ENCODE measurements at regions not wholly inside any gene's neighbourhood (a gene's known extent, or its start where the extent isn't known, plus 50 kb on each side); places are given as distances from the start of the nearest gene placed in this dataset.
"Not testable (repeated sequence)": the region's sequence is repeated elsewhere in the genome, so short reads cannot be mapped to it uniquely, and the experiment has no call there.

DNA sequence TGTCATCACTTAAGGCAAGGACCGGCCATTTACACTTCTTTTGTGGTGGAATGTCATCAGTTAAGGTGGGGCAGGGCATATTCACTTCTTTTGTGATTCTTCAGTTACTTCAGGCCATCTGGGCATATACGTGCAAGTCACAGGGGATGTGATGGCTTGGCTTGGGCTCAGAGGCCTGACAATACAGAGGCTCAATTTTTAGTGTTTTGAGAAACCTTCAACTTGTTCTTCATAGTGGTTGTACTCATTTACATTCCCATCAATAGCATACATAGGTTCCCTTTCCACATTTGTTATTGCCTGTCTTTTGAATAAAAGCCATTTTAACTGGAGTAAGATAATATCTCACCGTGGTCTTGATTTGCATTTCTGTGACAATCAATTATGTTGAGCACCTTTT is 366.8 kb upstream of the KIF2B start:
- DNase-seq; H3K27ac Mint-ChIP-seq; H3K4me3 Mint-ChIP-seq; H3K4me1 Mint-ChIP-seq; H3K27me3 Mint-ChIP-seq (ENCODE audit: low read depth in 3 of 3); H3K36me3 Mint-ChIP-seq: not testable (repeated sequence)
- H3K9me3 Mint-ChIP-seq = peaks cover 9 to 50% (median 33%) of the 10 kb centered on the region in 6 donors

- Mint-ChIP-seq H3K4me1 (no peaks in the 10 kb centered on the region), H3K27me3 (ENCODE audit: low read depth in 3 of 3) (peaks cover 0 to 4% (median 2%) of the 10 kb centered on the region in 3 donors), H3K9me3 (peaks cover 9 to 36% (median 20%) of the 10 kb centered on the region in 6 donors), H3K27ac (no peak overlapping the region), H3K36me3 (peaks cover 0 to 5% (median 0%) of the 10 kb centered on the region in 3 donors), H3K4me3 (no peak overlapping the region)
- no peak for DNase-seq
Observed at GRCh38 chr17:53454337-53454736, 368.4 kb upstream of the KIF2B start.

DNA sequence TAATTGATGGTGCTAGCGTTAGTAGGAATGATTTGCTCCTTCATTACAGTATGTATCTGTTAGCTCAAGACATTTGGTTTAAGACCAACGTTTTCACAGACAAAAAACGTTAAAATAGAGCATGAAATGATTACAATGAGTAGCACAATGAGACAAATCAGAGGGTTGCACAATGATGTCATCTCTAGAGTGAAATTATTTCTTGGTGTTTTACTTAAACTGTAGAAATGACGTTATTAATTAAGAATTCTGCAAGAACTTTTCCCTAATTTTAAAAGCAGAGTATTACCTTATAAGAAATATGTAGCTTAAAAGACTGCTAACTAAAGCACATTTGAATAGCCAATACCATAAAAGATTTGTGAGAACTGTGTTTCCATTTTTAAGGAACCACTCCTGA is 373.4 kb upstream of the KIF2B start:
- Mint-ChIP-seq H3K27ac (no peak overlapping the region), H3K4me1 (no peaks in the 10 kb centered on the region), H3K36me3 (no peaks in the 10 kb centered on the region), H3K9me3 (peaks cover 3 to 25% (median 11%) of the 10 kb centered on the region in 6 donors), H3K4me3 (no peak overlapping the region), H3K27me3 (ENCODE audit: low read depth in 3 of 3) (peaks cover 0 to 2% (median 0%) of the 10 kb centered on the region in 3 donors)
- DNase-seq = no peak

GRCh38 chr17:53428913-53429312 is 393.8 kb upstream of the KIF2B start:
- Mint-ChIP-seq H3K4me1 (no peaks in the 10 kb centered on the region), H3K36me3 (no peaks in the 10 kb centered on the region), H3K27ac (no peak overlapping the region)

DNA sequence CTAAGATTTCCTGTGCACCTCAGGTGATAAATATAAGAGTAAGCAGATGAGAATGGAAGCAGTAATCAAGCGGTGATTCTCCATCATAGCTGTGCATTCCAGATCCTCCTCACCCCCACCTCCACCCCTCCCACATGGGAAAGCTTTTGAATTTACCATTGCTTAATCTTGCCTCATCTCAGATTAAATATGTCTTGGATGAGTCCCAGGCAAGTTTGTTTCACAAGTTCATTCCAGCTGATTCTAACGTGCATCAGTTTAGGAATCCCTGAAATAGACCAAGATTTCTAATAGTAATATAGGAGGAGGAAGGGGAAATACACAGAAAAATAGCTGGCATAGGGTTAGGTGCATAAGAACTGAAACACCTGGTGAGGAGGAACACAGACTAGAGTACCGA is 396.2 kb upstream of the KIF2B start:
- no peak overlapping the region for H3K27ac Mint-ChIP-seq
- no peak for DNase-seq
- H3K27me3 Mint-ChIP-seq (ENCODE audit: low read depth in 3 of 3) = peaks cover 0 to 1% (median 1%) of the 10 kb centered on the region in 3 donors
- no peaks in the 10 kb centered on the region for H3K36me3 Mint-ChIP-seq
- H3K4me1 Mint-ChIP-seq = no peaks in the 10 kb centered on the region
- peaks cover 12 to 40% (median 23%) of the 10 kb centered on the region in 6 donors for H3K9me3 Mint-ChIP-seq
- H3K4me3 Mint-ChIP-seq = no peak overlapping the region

More at GRCh38 chr17:53428913-53429312, 393.8 kb upstream of the KIF2B start:
- Mint-ChIP-seq H3K9me3 (peaks cover 12 to 30% (median 23%) of the 10 kb centered on the region in 6 donors), H3K27me3 (ENCODE audit: low read depth in 3 of 3) (peaks cover 0 to 1% (median 0%) of the 10 kb centered on the region in 3 donors), H3K4me3 (no peak overlapping the region)
- DNase-seq = no peak

- no peak overlapping the region for H3K4me3 Mint-ChIP-seq
- H3K27ac Mint-ChIP-seq = no peak overlapping the region
- H3K4me1 Mint-ChIP-seq = no peaks in the 10 kb centered on the region
- peaks cover 2 to 36% (median 17%) of the 10 kb centered on the region in 6 donors for H3K9me3 Mint-ChIP-seq
- H3K27me3 Mint-ChIP-seq (ENCODE audit: low read depth in 3 of 3) = peaks cover 0 to 3% (median 1%) of the 10 kb centered on the region in 3 donors
- no peak for DNase-seq
- no peaks in the 10 kb centered on the region for H3K36me3 Mint-ChIP-seq
Observed at GRCh38 chr17:53420035-53420641, 402.6 kb upstream of the KIF2B start.

GRCh38 chr17:53409588-53409987 is 413.1 kb upstream of the KIF2B start:
- Mint-ChIP-seq H3K4me1 (no peaks in the 10 kb centered on the region), H3K4me3 (no peak overlapping the region), H3K36me3 (peaks cover 0 to 3% (median 0%) of the 10 kb centered on the region in 3 donors), H3K9me3 (peaks cover 13 to 39% (median 23%) of the 10 kb centered on the region in 6 donors), H3K27me3 (ENCODE audit: low read depth in 3 of 3) (peaks cover 0 to 1% (median 0%) of the 10 kb centered on the region in 3 donors), H3K27ac (no peak overlapping the region)
- no peak for DNase-seq

DNA sequence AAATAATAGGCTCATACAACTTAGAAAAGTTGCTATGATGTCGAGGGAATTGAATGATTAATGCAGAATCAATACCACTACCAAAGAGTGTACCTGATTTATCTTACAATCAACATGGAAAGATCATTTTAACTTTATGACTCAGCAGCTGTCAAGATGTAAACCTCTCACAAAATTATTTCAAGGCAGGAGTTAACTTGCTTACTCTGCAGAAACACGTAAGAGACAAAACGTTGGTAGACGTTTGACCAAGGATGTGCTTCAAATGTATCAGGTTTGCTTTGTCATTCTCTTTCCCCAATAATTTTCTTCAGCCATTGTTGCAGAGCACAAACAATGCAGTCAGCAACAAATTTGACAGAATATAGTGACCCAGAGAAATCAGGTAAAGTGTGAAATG is 415.8 kb upstream of the KIF2B start:
- Mint-ChIP-seq H3K4me1 (no peaks in the 10 kb centered on the region), H3K9me3 (peaks cover 16 to 36% (median 25%) of the 10 kb centered on the region in 6 donors), H3K27ac (no peak overlapping the region), H3K4me3 (no peak overlapping the region), H3K27me3 (ENCODE audit: low read depth in 3 of 3) (peaks cover 0 to 1% (median 0%) of the 10 kb centered on the region in 3 donors), H3K36me3 (peaks cover 0 to 2% (median 0%) of the 10 kb centered on the region in 3 donors)
- DNase-seq = no peak

DNA sequence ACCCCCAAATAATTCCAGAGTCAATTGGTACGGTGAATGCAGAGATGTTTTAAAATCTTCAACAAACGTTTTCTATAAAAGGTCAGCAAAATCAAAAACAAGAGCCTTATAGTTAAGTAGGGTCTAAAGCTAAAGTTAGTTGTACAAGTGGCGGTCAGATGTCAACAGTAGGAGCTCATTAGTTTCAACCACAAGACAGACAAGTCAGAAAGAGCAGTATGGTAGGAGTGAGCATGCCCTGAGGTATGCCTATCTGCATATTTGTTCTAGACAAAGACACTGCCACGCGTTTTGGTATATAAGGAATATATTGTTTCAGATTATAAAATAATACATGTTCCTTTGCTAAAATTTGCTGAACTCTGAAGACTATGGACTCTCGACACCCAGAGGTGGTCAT is 431.5 kb upstream of the KIF2B start:
- Mint-ChIP-seq H3K36me3 (no peaks in the 10 kb centered on the region), H3K9me3 (peaks cover 3 to 48% (median 14%) of the 10 kb centered on the region in 6 donors), H3K4me1 (no peaks in the 10 kb centered on the region), H3K4me3 (no peak overlapping the region), H3K27ac (no peak overlapping the region), H3K27me3 (ENCODE audit: low read depth in 3 of 3) (peaks cover 0 to 5% (median 0%) of the 10 kb centered on the region in 3 donors)
- no peak for DNase-seq

GRCh38 chr17:53390575-53390974 is 432.2 kb upstream of the KIF2B start:
- H3K27ac Mint-ChIP-seq = no peak overlapping the region
- H3K4me1 Mint-ChIP-seq = no peaks in the 10 kb centered on the region
- H3K4me3 Mint-ChIP-seq = no peak overlapping the region
- peaks cover 0 to 5% (median 0%) of the 10 kb centered on the region in 3 donors for H3K27me3 Mint-ChIP-seq (ENCODE audit: low read depth in 3 of 3)
- peaks cover 3 to 44% (median 14%) of the 10 kb centered on the region in 6 donors for H3K9me3 Mint-ChIP-seq
- no peaks in the 10 kb centered on the region for H3K36me3 Mint-ChIP-seq
- no peak for DNase-seq

DNA sequence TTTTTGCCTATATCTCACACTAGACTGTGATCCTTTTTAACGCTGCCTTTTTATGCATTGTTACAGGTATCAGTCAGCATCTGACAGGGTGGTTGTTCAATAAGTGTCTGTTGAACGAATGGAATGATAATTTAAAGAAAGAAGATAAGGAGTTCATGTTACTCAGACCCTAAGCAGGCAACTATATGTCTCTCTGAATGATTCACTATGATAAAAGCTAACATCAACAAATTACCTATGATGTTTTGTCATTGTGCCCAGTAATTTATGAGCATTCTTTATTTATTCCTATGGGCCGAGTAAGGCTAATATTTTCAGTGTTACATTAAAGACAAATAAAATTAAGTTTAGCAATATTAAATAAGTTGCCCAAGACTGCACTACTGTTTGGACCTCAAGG is 435.0 kb upstream of the KIF2B start:
- no peak for DNase-seq
- Mint-ChIP-seq H3K9me3 (peaks cover 5 to 19% (median 9%) of the 10 kb centered on the region in 6 donors), H3K27ac (no peak overlapping the region), H3K27me3 (ENCODE audit: low read depth in 3 of 3) (peaks cover 0 to 1% (median 0%) of the 10 kb centered on the region in 3 donors), H3K4me3 (no peak overlapping the region), H3K36me3 (no peaks in the 10 kb centered on the region), H3K4me1 (no peaks in the 10 kb centered on the region)

GRCh38 chr17:53353919-53354351 is 468.8 kb upstream of the KIF2B start:
- no peak overlapping the region for H3K4me3 Mint-ChIP-seq
- H3K9me3 Mint-ChIP-seq = peaks cover 10 to 28% (median 18%) of the 10 kb centered on the region in 6 donors
- no peak for DNase-seq
- H3K36me3 Mint-ChIP-seq = no peaks in the 10 kb centered on the region
- H3K27me3 Mint-ChIP-seq (ENCODE audit: low read depth in 3 of 3) = peaks cover 0 to 1% (median 0%) of the 10 kb centered on the region in 3 donors
- H3K4me1 Mint-ChIP-seq = no peaks in the 10 kb centered on the region
- no peak overlapping the region for H3K27ac Mint-ChIP-seq

DNA sequence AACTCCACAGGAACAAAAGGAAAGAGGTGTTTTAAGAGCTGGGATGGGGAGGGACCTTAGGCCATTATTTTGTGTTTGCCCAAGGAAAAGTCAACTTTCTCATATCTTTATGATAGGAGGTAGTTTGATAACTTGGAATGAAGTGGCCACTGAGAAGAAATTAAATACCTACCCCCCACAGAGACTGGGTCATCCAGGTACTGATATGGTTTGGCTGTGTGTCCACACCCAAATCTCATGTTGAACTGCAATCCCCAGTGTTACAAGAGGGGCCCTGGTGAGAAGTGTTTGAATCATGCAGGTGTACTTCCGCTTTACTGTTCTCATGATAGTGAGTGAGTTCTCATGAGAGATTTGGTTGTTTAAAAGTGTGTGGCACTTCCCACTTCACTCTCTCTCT is 477.9 kb upstream of the KIF2B start:
- H3K27me3 Mint-ChIP-seq (ENCODE audit: low read depth in 3 of 3) = peaks cover 0 to 1% (median 0%) of the 10 kb centered on the region in 3 donors
- no peaks in the 10 kb centered on the region for H3K4me1 Mint-ChIP-seq
- peaks cover 0 to 5% (median 3%) of the 10 kb centered on the region in 3 donors for H3K36me3 Mint-ChIP-seq
- no peak for DNase-seq
- peaks cover 11 to 53% (median 30%) of the 10 kb centered on the region in 6 donors for H3K9me3 Mint-ChIP-seq
- H3K27ac Mint-ChIP-seq = no peak overlapping the region
- H3K4me3 Mint-ChIP-seq = no peak overlapping the region

- Mint-ChIP-seq H3K4me3 (no peak overlapping the region), H3K27ac (no peak overlapping the region), H3K36me3 (peaks cover 0 to 2% (median 0%) of the 10 kb centered on the region in 3 donors), H3K9me3 (peaks cover 20 to 69% (median 43%) of the 10 kb centered on the region in 6 donors), H3K27me3 (ENCODE audit: low read depth in 3 of 3) (peaks cover 0 to 2% (median 2%) of the 10 kb centered on the region in 3 donors), H3K4me1 (no peaks in the 10 kb centered on the region)
- no peak for DNase-seq
Observed at GRCh38 chr17:53336281-53336680, 486.4 kb upstream of the KIF2B start.

GRCh38 chr17:53335443-53335842 is 487.3 kb upstream of the KIF2B start:
- H3K4me1 Mint-ChIP-seq = no peaks in the 10 kb centered on the region
- H3K9me3 Mint-ChIP-seq = peaks cover 20 to 61% (median 36%) of the 10 kb centered on the region in 6 donors
- DNase-seq = no peak
- no peaks in the 10 kb centered on the region for H3K36me3 Mint-ChIP-seq
- peaks cover 0 to 2% (median 1%) of the 10 kb centered on the region in 3 donors for H3K27me3 Mint-ChIP-seq (ENCODE audit: low read depth in 3 of 3)
- H3K4me3 Mint-ChIP-seq = no peak overlapping the region
- no peak overlapping the region for H3K27ac Mint-ChIP-seq
